ENCODE measurements at regions not wholly inside any gene's neighbourhood (a gene's known extent, or its start where the extent isn't known, plus 50 kb on each side); places are given as distances from the start of the nearest gene placed in this dataset.
A peak's percentile ranks its signal among the peaks of the same experiment; 100 is the strongest.

GRCh38 chr9:107705521-107705920 lies 216.0 kb upstream of the KLF4 start:
- no peaks in the 10 kb centered on the region for H3K27me3 ChIP-seq (ENCODE audit: insufficient read depth in 3 of 3, low read length in 2 of 3)
- no peak overlapping the region for H3K27ac ChIP-seq
- DNase-seq (no peak), ATAC-seq (no peak)
- intact Hi-C loops (cut with DNase I): no loop called here
- H3K4me1 ChIP-seq: no peaks in the 10 kb centered on the region
- H3K36me3 ChIP-seq (ENCODE audit: insufficient read depth in 1 of 2, low read depth in 1 of 2): no peaks in the 10 kb centered on the region
- no peaks in the 10 kb centered on the region for H3K9me3 ChIP-seq
- no peak overlapping the region for H3K4me3 ChIP-seq
- 82 to 89% (median 88%) methylated on average over 3 of the region's 3 CpGs for WGBS, 3 donors
- no peak for TF ChIP-seq CTCF (IDR thresholded peaks at IDR 0.05)

DNA sequence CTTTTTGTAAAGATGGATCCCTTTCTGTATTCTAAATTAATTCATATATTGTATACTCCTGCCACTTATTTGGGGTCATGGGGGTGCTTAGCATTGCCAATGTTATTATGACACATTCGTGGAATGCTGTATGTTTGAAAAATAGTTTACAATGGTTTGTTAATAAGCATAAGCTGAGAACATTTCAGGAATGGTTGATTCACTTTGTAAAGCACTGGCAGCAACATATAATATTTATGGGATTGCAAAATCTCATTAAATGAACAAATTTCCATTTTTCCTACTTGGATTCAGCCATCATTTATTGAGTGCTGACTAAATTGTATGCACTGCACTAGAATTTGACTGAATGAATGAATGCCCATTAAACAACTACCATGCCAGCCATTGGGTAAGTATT lies 215.2 kb upstream of the KLF4 start:
- DNase-seq: no peak
- no peak overlapping the region for H3K27ac ChIP-seq
- H3K4me3 ChIP-seq: no peak overlapping the region
- intact Hi-C loops (cut with DNase I): no loop called here
- no peaks in the 10 kb centered on the region for H3K27me3 ChIP-seq (ENCODE audit: insufficient read depth in 3 of 3, low read length in 2 of 3)
- 91 to 98% (median 93%) methylated on average over 1 of the region's 1 CpG for WGBS, 3 donors
- TF ChIP-seq CTCF (IDR thresholded peaks at IDR 0.05): no peak
- no peaks in the 10 kb centered on the region for H3K9me3 ChIP-seq
- no peak for ATAC-seq
- no peaks in the 10 kb centered on the region for H3K4me1 ChIP-seq
- H3K36me3 ChIP-seq (ENCODE audit: insufficient read depth in 1 of 2, low read depth in 1 of 2): no peaks in the 10 kb centered on the region

- Histone ChIP-seq H3K9me3 (no peaks in the 10 kb centered on the region), H3K27me3 (ENCODE audit: insufficient read depth in 3 of 3, low read length in 2 of 3) (no peaks in the 10 kb centered on the region), H3K4me1 (no peaks in the 10 kb centered on the region), H3K27ac (no peak overlapping the region), H3K4me3 (no peak overlapping the region), H3K36me3 (ENCODE audit: insufficient read depth in 1 of 2, low read depth in 1 of 2) (no peaks in the 10 kb centered on the region)
- TF ChIP-seq CTCF (IDR thresholded peaks at IDR 0.05): no peak
- intact Hi-C loops (cut with DNase I): no loop called here
- ATAC-seq (no peak), DNase-seq (no peak)
Observed at GRCh38 chr9:107703651-107704050, 214.1 kb upstream of the KLF4 start.

- intact Hi-C loops (cut with DNase I): no loop called here
- Histone ChIP-seq H3K9me3 (no peaks in the 10 kb centered on the region), H3K4me1 (no peaks in the 10 kb centered on the region), H3K4me3 (peak overlapping the region; percentile 26), H3K27ac (no peak overlapping the region), H3K36me3 (ENCODE audit: insufficient read depth in 1 of 2, low read depth in 1 of 2) (no peaks in the 10 kb centered on the region), H3K27me3 (ENCODE audit: insufficient read depth in 3 of 3, low read length in 2 of 3) (no peaks in the 10 kb centered on the region)
- TF ChIP-seq CTCF (IDR thresholded peaks at IDR 0.05): no peak
- no peak for DNase-seq
- WGBS, 3 donors: 11 to 42% (median 35%) methylated on average over 5 of the region's 5 CpGs
- peak in 3 of 4 donors; percentile 52 to 64 (median 54) for ATAC-seq
Observed at GRCh38 chr9:107700847-107701246, 211.3 kb upstream of the KLF4 start.

GRCh38 chr9:107699231-107699630 lies 209.7 kb upstream of the KLF4 start:
- Histone ChIP-seq H3K36me3 (ENCODE audit: insufficient read depth in 1 of 2, low read depth in 1 of 2) (no peaks in the 10 kb centered on the region), H3K4me1 (no peaks in the 10 kb centered on the region), H3K4me3 (no peak overlapping the region), H3K27ac (no peak overlapping the region), H3K9me3 (no peaks in the 10 kb centered on the region), H3K27me3 (ENCODE audit: insufficient read depth in 3 of 3, low read length in 2 of 3) (no peaks in the 10 kb centered on the region)
- TF ChIP-seq CTCF (IDR thresholded peaks at IDR 0.05): no peak
- 65 to 85% (median 70%) methylated on average over 6 of the region's 6 CpGs for WGBS, 3 donors
- DNase-seq (no peak), ATAC-seq (no peak)
- intact Hi-C loops (cut with DNase I): no loop called here
